Transverse colon (tissue), 3 donors: ENCODE measurements at regions not wholly inside any gene's neighbourhood (a gene's known extent, or its start where the extent isn't known, plus 50 kb on each side); places are given as distances from the start of the nearest gene placed in this dataset.

ENCODE experiments used
- CTCF ChIP-seq, 5 experiments: fragments of 200-600 bp in 3 of 5; fragments of 450-650 bp in 2 of 5; sonication (generic) in 3 of 5; IDR thresholded peaks; 1 replicate in 2 of 5; 2 replicates in 3 of 5; pipeline ENCODE4 v1.5.1; 2016 to 2017; ENCODE audit warnings: antibody characterized with exemption in 5 of 5, inconsistent platforms in 3 of 5, mild to moderate bottlenecking in 2 of 5, moderate library complexity in 1 of 5
- POLR2A ChIP-seq: fragments of 450-650 bp; IDR thresholded peaks from one replicate; pipeline ENCODE4 v1.6.1; 2016; ENCODE audit warnings: antibody characterized with exemption, mild to moderate bottlenecking, moderate library complexity

DNA sequence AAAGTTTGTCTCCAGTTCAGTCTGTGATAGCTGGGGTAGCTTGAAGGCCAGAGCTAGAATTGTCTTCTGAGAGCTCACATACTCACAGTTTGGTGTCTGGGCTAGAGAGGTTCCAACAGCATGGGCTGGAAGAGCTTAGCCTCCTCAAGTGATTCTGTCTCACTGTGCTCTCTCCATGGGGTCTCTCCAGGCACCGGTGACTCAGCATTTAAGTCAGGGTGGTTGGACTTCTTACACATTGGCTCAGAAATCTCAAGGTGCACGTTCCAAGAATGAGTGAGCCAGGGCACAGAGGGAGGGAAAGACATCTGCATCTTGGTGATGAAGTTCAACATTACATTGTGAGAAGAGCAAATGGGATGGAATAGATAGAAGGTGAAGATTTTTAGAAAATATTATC lies 207.3 kb upstream of the DDX18 start:
- no peak for TF ChIP-seq CTCF (IDR thresholded peaks at IDR 0.05)
- no peak for TF ChIP-seq POLR2A
